GM18907 (cell line): ENCODE measurements at regions not wholly inside any gene's neighbourhood (a gene's known extent, or its start where the extent isn't known, plus 50 kb on each side); places are given as distances from the start of the nearest gene placed in this dataset.

Experiments
- ATAC-seq: cut with Tn5 transposase; IDR thresholded peaks from one replicate; pipeline ENCODE4 v1.9.1; 2021; ENCODE audit warnings: mild to moderate bottlenecking, moderate library complexity; ENCODE audit not compliant: unreplicated experiment

DNA sequence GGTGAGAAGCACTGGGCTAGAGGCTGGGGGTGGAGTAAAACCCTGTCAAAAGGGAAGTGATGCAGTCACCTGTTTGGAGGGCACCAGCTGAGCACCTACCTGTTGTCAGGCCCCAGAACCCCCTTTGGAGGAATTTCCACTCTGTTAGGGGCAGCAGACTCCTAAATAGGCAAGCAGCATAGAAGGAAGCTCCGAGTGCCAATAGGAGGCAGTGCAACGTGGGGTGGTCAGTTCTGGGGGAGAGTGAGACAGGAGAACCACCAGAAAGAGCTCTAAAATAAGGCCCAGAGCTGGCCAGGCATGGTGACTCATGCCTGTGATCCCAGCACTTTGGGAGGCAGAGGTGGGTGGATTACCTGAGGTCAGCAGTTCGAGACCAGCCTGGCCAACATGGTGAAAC lies 203.7 kb upstream of the ZC3H12A start:
- no peak for ATAC-seq

GRCh38 chr1:37272626-37273025 lies 201.8 kb upstream of the ZC3H12A start:
- ATAC-seq = no peak

DNA sequence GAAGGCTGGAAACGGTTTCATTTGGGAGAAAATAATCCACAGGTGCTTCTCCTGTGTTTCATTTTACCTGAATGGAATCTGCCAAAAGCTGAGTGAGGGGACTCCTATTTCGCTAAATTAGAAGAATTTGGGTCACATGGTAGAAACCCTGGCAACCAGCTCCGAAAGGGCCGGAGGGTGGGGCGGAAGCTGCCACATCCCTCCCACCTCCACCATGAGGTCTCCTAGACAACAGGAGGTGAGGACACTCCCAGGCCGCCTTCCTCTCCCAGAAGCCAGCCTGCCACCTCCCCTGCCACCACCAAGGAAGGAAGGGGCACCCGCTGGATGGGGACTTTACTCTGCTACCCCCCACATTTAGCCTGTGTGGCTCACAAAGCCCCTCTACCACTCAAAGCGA lies 199.9 kb upstream of the ZC3H12A start:
- ATAC-seq = no peak

- no peak for ATAC-seq
Observed at GRCh38 chr1:37274938-37275631, 199.3 kb upstream of the ZC3H12A start.

DNA sequence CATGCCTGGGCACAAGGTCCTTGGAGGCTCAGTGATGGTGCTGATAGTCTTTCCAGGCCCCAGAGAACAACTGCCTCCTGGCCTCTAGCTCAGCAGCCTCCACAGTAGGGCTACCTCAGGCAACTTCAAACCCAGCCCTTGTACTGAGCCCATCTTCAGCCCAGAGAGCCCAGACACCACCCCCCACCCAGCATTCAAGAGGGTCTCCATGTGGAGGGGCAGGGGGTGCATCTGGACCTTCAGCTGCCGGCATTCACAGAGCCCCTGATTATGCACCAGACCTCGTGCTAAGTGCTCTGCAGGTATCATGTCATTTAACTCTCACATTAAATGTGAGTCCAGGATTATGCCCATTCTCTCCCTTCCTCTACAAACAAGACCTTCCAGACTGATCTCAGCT lies 197.0 kb upstream of the ZC3H12A start:
- no peak for ATAC-seq

DNA sequence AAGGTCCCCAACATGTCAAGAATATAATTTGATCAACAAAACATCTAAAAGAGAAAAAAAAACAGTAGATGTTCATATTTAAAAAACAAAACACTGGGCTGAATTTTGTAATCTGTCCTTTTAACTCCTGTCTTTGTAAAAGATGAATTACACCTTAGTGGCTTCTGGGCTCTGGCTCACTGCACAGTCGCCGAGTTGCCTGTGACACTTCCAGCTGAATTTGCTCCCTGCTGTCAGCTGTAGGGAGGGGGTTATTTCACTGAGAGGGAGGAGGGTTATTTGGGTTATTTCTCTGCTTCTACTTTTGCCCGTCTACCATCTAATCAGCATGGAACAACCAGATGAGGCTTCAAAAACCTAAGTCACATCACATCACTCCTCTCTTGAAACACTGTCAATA lies 193.0 kb upstream of the ZC3H12A start:
- no peak for ATAC-seq

GRCh38 chr1:37282764-37283163 lies 191.6 kb upstream of the ZC3H12A start:
- no peak for ATAC-seq

DNA sequence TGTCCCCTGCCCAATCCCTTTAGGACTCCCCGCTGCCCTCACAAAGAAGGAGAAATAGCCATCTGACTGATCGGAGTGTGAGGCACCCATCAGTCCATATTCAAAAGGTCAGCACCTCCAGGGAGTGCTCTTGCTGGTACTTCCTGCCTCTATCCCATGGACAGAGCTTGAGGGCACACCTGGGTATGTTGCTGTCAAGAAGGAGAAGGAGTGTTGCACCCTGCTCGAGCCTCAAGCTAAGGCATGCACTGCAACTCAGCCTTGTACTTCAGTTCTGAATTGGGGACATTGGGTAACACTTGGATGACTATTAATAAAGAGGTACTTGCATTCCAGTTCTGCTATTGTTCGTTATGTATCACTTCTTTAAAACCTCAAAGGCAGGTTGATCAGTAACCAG lies 190.3 kb upstream of the ZC3H12A start:
- ATAC-seq = no peak

DNA sequence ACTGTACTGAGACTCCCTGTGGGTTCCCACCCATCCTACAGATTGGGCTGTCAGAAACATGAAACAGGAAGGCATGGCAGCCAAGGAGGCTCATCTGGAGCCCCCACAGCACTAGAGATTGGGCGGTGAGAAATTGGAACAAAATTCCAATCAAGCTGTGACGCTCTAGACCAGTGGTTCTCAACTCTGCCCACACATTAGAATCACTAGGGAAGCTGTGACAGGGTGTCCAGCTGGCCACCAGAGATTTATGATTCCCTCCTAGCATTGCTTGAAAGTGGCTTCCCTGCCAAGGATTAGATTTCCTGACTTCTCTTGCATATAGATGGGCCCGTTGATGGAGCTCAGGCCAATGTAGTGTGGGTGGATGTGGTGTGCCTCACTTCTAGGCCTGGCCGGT lies 187.5 kb upstream of the ZC3H12A start:
- no peak for ATAC-seq

GRCh38 chr1:37288900-37289299 lies 185.5 kb upstream of the ZC3H12A start:
- peak; percentile 96 for ATAC-seq

- no peak for ATAC-seq
Observed at GRCh38 chr1:37290718-37291117, 183.7 kb upstream of the ZC3H12A start.

- no peak for ATAC-seq
Observed at GRCh38 chr1:37292789-37293188, 181.6 kb upstream of the ZC3H12A start.

DNA sequence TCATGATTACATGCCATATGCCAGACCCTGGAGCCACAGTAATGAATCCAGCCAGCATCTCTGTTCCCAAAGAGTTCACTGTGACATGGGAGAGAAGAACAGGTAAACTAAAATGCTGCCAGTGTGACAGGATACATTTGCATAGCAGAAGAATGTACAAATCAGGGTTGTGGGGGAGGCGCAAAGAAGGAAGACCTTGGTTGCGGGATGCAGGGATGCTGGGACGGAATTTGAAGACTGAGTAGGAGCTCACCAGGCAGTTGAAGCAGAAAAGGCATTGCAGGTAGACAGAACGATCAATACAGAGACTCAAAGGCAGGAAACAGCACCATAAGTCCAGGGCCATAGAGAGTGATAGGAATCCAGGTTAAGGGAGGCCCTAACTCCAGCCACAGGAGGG lies 180.3 kb upstream of the ZC3H12A start:
- no peak for ATAC-seq

GRCh38 chr1:37294529-37294928 lies 179.9 kb upstream of the ZC3H12A start:
- no peak for ATAC-seq

GRCh38 chr1:37298769-37299168 lies 175.6 kb upstream of the ZC3H12A start:
- ATAC-seq = no peak

GRCh38 chr1:37299216-37299615 lies 175.2 kb upstream of the ZC3H12A start:
- no peak for ATAC-seq

DNA sequence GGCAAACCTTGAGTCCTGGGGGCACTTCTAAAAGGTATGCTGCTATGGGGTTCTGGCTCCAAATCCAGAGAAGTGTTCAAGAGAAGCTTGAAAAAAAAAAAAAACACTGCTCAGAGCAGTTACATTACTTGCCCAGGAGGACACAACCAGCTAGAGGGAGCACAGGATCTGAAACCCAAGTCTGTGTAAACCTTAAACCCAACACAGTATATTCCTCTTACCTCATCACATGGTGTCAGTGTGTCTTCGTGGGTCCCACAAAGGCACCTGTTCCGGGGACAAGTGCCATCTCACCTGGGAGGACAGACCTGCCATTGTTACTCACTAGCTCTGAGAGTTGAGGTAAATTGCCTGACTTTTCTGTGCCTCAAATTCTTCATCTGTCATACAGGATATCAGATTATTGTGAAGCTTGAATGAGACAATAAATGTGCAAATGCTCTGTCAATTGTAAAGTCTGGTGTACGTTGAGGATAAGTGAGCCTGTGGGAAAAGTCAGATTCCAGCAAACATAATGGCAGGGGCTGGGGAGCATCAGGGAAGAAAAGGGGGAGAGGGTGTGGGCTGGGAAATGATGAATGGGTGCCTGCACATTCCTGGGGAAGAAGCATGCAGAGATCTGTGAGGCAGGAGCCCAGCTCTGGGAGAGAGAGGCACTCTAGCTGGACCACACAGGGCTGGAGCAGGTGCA lies 170.4 kb upstream of the ZC3H12A start:
- ATAC-seq = no peak

- ATAC-seq = no peak
Observed at GRCh38 chr1:37305108-37305507, 169.3 kb upstream of the ZC3H12A start.

DNA sequence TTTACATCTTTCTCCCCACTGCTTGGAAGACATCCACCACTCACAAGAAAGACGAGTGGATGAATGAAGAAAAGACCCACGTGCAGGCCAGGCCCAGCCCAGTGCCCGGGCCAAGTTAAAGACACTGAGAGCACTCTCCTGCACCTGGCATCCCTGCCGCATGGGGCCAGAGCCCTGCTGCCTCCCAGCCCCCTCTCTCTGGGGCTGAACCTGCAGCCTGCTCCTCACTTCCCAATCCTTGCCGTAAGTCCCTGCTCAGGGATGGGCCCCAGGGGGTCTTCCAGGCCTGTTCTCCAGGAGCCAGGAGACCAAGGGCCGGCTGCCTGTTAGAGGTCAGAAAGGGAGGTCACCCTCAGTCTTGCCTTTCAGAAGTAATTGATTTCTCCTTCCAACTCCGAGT lies 168.5 kb upstream of the ZC3H12A start:
- no peak for ATAC-seq

DNA sequence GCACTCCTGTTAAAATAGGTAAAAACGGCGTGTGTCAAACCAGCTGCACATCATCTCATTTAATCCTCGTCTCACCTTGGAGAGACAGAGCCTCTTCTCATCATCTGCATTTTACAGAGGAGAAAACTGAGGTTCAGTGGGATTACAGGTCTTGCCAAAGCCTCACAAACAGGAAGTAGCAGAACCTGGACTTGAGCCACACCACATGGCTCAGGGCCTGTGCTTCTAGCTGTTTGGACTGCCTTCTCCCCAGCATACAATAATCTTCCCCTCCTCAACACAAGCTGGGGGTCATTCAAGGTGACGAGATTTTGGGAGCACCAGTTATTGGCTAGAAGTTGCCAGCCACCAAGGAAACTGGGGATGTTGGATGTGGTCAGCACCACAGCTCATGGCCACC lies 167.9 kb upstream of the ZC3H12A start:
- ATAC-seq = no peak

DNA sequence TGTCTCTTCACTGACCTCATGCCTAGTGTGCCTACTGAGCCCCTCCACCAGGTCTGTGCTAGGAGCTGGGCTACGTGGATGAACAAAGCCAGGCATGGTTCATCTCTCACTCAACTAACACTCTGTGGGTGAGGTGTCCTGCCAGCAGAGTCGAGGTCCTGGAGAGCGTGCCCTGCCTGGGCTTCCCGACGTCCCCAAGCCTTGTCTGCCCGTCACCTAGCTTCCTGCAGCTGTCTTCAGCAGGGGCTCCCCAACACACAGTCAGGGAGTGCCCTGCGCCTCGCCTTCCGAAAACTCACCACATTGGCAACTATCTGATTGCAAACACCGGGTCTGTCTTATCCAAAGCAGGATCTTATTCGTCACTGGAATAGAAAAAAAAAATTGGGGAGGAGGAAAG lies 167.5 kb upstream of the ZC3H12A start:
- no peak for ATAC-seq

DNA sequence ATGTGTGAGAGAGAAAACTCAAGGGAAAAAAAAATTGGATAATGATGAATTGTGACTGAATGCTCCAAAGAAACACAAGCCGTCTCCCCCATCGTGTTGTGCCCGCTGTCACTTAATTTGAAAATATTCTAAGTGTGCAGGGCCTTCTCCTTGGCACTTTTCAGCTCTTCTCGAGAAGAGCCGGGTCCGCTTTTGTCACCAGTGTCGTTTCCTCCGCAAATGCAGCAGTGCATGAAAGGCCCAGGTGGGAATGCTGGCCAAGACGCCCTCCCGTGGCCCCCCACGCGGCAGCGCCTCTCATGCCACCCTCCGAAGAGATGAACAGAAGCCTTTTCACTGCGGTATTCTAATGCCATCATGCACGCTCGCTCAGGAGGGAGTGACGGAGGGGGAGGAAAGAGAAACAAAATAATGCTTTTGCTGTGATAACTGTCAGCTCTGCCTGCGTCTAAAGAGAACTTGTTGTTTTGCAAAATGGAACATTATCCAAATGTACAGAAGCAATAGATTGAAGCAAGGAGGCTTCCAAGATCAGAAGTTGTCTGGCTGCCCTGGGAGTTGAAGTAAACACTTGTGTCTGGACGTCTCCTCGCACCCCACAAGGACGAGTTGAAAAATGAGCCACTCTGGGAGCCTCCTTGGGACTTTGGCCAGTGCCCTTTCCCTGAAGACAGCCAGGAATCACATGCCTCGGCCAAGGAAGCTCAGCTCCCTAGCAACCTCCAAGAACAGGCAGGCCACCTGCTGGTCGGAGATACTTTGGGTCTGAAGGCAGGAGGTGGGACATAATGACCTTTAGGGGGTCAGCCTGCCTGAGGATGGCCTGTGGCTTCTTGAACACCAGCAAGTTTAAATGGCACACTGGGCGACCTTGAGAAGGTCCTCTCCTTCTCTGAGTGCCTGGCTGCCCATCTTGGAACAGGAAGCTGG lies 166.1 kb upstream of the ZC3H12A start:
- no peak for ATAC-seq
